Chondrocyte (in vitro differentiated cells): ENCODE measurements at regions not wholly inside any gene's neighbourhood (a gene's known extent, or its start where the extent isn't known, plus 50 kb on each side); places are given as distances from the start of the nearest gene placed in this dataset.

Experiments
- DNase-seq: peaks from one replicate; pipeline ENCODE4 v3.0.0; 2021; ENCODE audit warnings: mixed read lengths, low spot score
- H3K27ac Mint-ChIP-seq: one replicate; pipeline ENCODE4 v1.8.0; 2021; ENCODE audit warnings: mild to moderate bottlenecking, moderate library complexity, mixed read lengths; ENCODE audit not compliant: unreplicated experiment
- H3K27me3 Mint-ChIP-seq: 2 replicates; pipeline ENCODE4 v1.8.0; 2021; ENCODE audit warnings: low read depth, mixed read lengths
- H3K36me3 Mint-ChIP-seq: 2 replicates; pipeline ENCODE4 v1.8.0; 2021; ENCODE audit warnings: low read depth, mixed read lengths
- H3K4me1 Mint-ChIP-seq: 2 replicates; pipeline ENCODE4 v1.8.0; 2021; ENCODE audit warnings: low read depth, mild to moderate bottlenecking, mixed read lengths
- H3K4me3 Mint-ChIP-seq: one replicate; pipeline ENCODE4 v1.8.0; 2021; ENCODE audit warnings: mild to moderate bottlenecking, moderate library complexity, mixed read lengths; ENCODE audit not compliant: unreplicated experiment
- H3K9me3 Mint-ChIP-seq: 2 replicates; pipeline ENCODE4 v1.8.0; 2021; ENCODE audit warnings: low read depth, mixed read lengths
- TF ChIP-seq, protein P1 (sequence below): fragments of 200-600 bp; sonication (generic); IDR thresholded peaks from 2 replicates; pipeline ENCODE4 v1.5.0; 2021; ENCODE audit warnings: antibody characterized with exemption, mild to moderate bottlenecking, moderate library complexity

DNA sequence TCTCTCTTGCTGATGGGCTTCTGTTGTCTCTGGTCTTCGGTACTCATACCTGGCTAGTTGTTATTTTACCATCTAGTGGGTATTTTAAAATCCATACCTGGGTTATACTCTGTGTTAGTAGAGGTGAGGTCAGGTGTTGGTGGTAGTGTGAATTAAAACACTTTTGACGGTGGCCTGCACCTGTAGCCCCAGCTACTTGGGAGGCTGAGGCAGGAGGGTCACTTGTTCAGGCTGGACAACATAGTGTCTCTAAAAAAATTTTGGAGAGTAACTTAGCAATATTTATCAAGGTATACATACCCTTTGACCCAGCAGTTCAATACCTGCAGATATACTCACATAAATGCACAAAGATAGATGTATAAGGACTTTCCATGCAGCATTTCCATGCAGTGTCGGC is 55.4 kb downstream of the GSX1 start:
- H3K36me3 Mint-ChIP-seq: no peaks in the 10 kb centered on the region
- no peak overlapping the region for H3K27ac Mint-ChIP-seq
- DNase-seq: no peak
- peaks cover 22% of the 10 kb centered on the region for H3K27me3 Mint-ChIP-seq
- TF ChIP-seq, protein P1, sequence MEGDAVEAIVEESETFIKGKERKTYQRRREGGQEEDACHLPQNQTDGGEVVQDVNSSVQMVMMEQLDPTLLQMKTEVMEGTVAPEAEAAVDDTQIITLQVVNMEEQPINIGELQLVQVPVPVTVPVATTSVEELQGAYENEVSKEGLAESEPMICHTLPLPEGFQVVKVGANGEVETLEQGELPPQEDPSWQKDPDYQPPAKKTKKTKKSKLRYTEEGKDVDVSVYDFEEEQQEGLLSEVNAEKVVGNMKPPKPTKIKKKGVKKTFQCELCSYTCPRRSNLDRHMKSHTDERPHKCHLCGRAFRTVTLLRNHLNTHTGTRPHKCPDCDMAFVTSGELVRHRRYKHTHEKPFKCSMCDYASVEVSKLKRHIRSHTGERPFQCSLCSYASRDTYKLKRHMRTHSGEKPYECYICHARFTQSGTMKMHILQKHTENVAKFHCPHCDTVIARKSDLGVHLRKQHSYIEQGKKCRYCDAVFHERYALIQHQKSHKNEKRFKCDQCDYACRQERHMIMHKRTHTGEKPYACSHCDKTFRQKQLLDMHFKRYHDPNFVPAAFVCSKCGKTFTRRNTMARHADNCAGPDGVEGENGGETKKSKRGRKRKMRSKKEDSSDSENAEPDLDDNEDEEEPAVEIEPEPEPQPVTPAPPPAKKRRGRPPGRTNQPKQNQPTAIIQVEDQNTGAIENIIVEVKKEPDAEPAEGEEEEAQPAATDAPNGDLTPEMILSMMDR: no peak
- H3K4me3 Mint-ChIP-seq: no peak overlapping the region
- peaks cover 22% of the 10 kb centered on the region for H3K9me3 Mint-ChIP-seq
- no peaks in the 10 kb centered on the region for H3K4me1 Mint-ChIP-seq

DNA sequence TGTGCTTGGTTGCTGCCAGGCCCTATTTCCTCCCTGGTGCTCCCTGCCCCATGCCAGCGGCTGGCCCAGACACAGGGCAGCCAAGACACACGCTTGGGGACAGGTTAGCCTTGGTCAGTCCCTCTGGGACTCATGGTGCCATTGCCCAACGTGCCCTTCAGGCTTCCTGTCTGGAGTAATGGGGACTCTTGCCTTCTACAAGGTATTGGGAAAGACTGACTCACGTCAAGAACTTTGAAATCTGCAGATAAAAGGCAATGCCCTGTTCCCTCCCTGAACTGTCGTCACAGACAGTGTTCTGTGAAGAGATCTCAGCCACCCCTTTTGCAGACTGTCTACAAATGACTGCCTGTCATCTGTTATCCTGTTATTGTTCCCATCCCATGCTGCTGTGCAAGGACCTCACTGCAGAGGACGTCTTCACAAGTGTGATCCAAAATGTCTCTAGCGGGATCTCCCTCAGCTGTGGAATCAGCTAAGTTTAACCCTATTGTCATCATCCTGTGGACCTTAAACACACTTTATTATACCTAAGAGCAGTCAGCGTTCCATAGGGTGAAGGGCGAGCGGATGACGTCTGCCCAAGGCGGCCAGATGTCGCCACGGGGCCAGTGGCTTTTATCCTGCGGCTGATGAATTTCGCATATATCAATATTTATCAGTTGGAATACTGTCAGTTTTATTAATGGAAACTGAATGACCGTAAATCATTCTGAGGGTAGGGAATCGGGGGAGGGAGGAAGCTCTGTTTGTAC is 59.0 kb downstream of the GSX1 start:
- TF ChIP-seq, protein P1: no peak
- Mint-ChIP-seq H3K9me3 (peaks cover 11% of the 10 kb centered on the region), H3K4me3 (no peak overlapping the region), H3K36me3 (no peaks in the 10 kb centered on the region), H3K27me3 (peaks cover 22% of the 10 kb centered on the region), H3K4me1 (no peaks in the 10 kb centered on the region), H3K27ac (no peak overlapping the region)
- DNase-seq: no peak

DNA sequence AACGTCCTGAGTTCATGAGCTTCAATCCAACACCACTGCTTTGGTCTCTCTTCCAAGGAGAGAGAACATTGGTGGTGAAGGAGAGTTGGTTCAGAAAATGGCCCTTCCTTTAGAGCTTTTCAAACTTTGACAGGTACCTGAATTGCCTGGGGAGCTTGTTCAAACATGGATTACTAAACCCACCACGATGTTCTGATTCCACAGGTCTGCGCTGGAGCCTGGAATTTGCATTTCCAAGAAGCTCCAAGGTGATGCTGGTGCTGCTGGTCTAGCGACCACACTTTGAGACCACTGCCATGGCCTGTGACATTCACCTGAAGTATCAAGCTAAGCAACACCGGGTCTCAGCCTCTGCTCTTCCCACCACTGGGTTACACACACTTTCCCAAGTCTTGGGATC is 60.2 kb downstream of the GSX1 start:
- Mint-ChIP-seq H3K27me3 (peaks cover 20% of the 10 kb centered on the region), H3K4me1 (no peaks in the 10 kb centered on the region), H3K36me3 (no peaks in the 10 kb centered on the region), H3K4me3 (no peak overlapping the region), H3K27ac (no peak overlapping the region), H3K9me3 (peaks cover 11% of the 10 kb centered on the region)
- TF ChIP-seq, protein P1: no peak
- no peak for DNase-seq

DNA sequence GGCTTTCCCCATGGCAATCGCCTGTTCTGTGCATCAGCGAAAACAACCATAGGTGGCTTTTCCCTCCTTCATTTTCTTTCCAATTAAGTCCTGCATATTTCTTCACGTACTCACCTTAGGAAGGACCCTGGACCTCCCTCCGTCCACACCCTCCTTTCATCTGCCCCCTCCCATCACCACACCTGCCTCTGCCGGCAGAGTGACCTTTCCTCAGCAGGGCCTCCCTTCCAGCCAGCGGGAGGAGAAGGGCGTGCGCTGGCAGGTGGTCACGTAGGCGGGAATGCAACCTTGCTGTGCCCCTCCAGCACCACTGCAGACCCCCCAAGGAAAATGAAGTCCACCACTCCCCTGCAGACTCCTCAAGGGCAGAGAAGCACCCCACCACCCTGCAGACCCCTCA is 61.1 kb downstream of the GSX1 start:
- Mint-ChIP-seq H3K4me3 (no peak overlapping the region), H3K27me3 (peaks cover 20% of the 10 kb centered on the region), H3K4me1 (no peaks in the 10 kb centered on the region), H3K36me3 (no peaks in the 10 kb centered on the region), H3K27ac (no peak overlapping the region), H3K9me3 (peaks cover 11% of the 10 kb centered on the region)
- TF ChIP-seq, protein P1: no peak
- DNase-seq: no peak

DNA sequence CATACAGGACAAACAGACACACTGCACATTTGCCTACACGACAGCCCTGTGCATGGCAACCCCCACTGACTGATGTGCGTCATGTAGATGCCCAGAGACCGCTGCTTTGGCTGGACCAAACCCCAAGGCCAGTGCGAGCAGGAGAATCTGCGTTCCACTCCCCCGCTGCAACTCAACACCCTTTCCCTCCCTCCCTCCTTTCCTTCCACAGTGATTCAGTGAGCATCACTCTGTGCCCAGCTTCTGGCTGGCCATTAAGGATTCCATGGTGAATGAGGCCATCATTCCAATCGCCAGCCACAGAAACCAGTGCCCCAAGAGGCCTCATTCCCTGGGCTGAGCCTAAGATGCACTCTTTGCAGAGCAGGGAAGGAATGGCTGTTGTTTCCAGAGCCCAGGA is 61.6 kb downstream of the GSX1 start:
- TF ChIP-seq, protein P1: no peak
- no peak for DNase-seq
- Mint-ChIP-seq H3K27me3 (peaks cover 19% of the 10 kb centered on the region), H3K27ac (no peak overlapping the region), H3K4me1 (no peaks in the 10 kb centered on the region), H3K36me3 (no peaks in the 10 kb centered on the region), H3K9me3 (peaks cover 11% of the 10 kb centered on the region), H3K4me3 (no peak overlapping the region)
